Right lobe of liver (tissue), 6 donors: ENCODE measurements at regions not wholly inside any gene's neighbourhood (a gene's known extent, or its start where the extent isn't known, plus 50 kb on each side); places are given as distances from the start of the nearest gene placed in this dataset.
"Not testable (repeated sequence)": the region's sequence is repeated elsewhere in the genome, so short reads cannot be mapped to it uniquely, and the experiment has no call there.

Experiments
- ATAC-seq, 4 donors: fragments of 200-7000 bp; cut with Tn5 transposase; one replicate each; pipeline ENCODE4 v1.9.1; 2020; ENCODE audit warnings: mild to moderate bottlenecking in 4 of 4, moderate library complexity in 4 of 4
- DNase-seq, 3 donors: peaks; one replicate each; pipeline ENCODE4 v3.0.0-alpha.2; 2020
- H3K27ac ChIP-seq, 3 donors: fragments of 200-600 bp; one replicate each; pipeline ENCODE4 v1.8.0; 2022
- H3K27me3 ChIP-seq, 2 donors: fragments of 200-600 bp; one replicate each; pipeline ENCODE4 v1.8.0; 2022
- H3K36me3 ChIP-seq, 4 donors: fragments of 200-600 bp; sonication (generic) in 1 of 4; one replicate each; pipeline versions ENCODE4 v1.5.1 to v1.8.0; 2017 to 2022; ENCODE audit warnings: control low read depth in 1 of 4
- H3K4me1 ChIP-seq, 4 donors: fragments of 200-600 bp; sonication (generic) in 1 of 4; one replicate each; pipeline versions ENCODE4 v1.5.1 to v1.8.0; 2017 to 2022; ENCODE audit warnings: control low read depth in 1 of 4
- H3K4me3 ChIP-seq, 3 donors: fragments of 200-600 bp; one replicate each; pipeline ENCODE4 v1.8.0; 2022
- H3K9me3 ChIP-seq, 4 donors: fragments of 200-600 bp; sonication (generic) in 1 of 4; one replicate each; pipeline versions ENCODE4 v1.5.1 to v1.8.0; 2017 to 2022; ENCODE audit warnings: control low read depth in 1 of 4
- CTCF ChIP-seq, 4 donors: fragments of 200-600 bp in 3 of 4; fragments of 450-650 bp in 1 of 4; IDR thresholded peaks; one replicate each; pipeline versions ENCODE4 v1.5.1 to v1.8.0; 2016 to 2022; ENCODE audit warnings: antibody characterized with exemption in 4 of 4, mild to moderate bottlenecking in 2 of 4
- POLR2A ChIP-seq: fragments of 450-650 bp; IDR thresholded peaks from one replicate; pipeline ENCODE4 v1.6.1; 2017; ENCODE audit warnings: antibody characterized with exemption, mild to moderate bottlenecking
- WGBS: methylation state at CpG from one replicate; pipeline ENCODE4 v1.1.6; 2018; ENCODE audit warnings: low coverage, low lambda C conversion rate; ENCODE audit not compliant: insufficient coverage; ENCODE audit errors: missing lambda C conversion rate; 5-methylcytosine and 5-hydroxymethylcytosine counted together
- intact Hi-C, 2 donors: fragments of 100-400 bp; cut with DNase I; formaldehyde crosslinking; loops; one replicate each; pipeline versions ENCODE4 v1.11.2 to v1.14.1; 2022
- donor health status: DM: no; HTN: yes; CAD: no.
- donor health status: DM: no; HTN: no; CAD: no.
- donor health status: DM: no; HTN: no; CAD: no.
- donor health status: DM: no; HTN: yes; CAD: no.
- donor health status: DM: no; HTN: yes; CAD: no.

- no peak for ATAC-seq
- no peak for TF ChIP-seq CTCF (IDR thresholded peaks at IDR 0.05)
- TF ChIP-seq POLR2A = no peak
- no peak overlapping the region for H3K4me3 ChIP-seq
- H3K4me1 ChIP-seq = no peaks in the 10 kb centered on the region
- no peak overlapping the region for H3K27ac ChIP-seq
- H3K9me3 ChIP-seq = no peaks in the 10 kb centered on the region
- no peak for DNase-seq
- H3K27me3 ChIP-seq = no peaks in the 10 kb centered on the region
- WGBS = 63% methylated on average over 3 of the region's 3 CpGs
- intact Hi-C loops = no loop called here
- no peaks in the 10 kb centered on the region for H3K36me3 ChIP-seq
Observed at GRCh38 chr17:72567774-72568173, 447.0 kb downstream of the SOX9 start.

- no peaks in the 10 kb centered on the region for H3K9me3 ChIP-seq
- no peaks in the 10 kb centered on the region for H3K27me3 ChIP-seq
- H3K4me1 ChIP-seq = no peaks in the 10 kb centered on the region
- DNase-seq (no peak), ATAC-seq (peak in 1 of 4 donors; percentile 16)
- intact Hi-C loops = no loop called here
- no peak overlapping the region for H3K27ac ChIP-seq
- WGBS = 11% methylated on average over 10 of the region's 19 CpGs
- H3K36me3 ChIP-seq = no peaks in the 10 kb centered on the region
- TF ChIP-seq POLR2A (no peak), CTCF (IDR thresholded peaks at IDR 0.05) (no peak)
- no peak overlapping the region for H3K4me3 ChIP-seq
Observed at GRCh38 chr17:72569148-72569946, 448.5 kb downstream of the SOX9 start.

DNA sequence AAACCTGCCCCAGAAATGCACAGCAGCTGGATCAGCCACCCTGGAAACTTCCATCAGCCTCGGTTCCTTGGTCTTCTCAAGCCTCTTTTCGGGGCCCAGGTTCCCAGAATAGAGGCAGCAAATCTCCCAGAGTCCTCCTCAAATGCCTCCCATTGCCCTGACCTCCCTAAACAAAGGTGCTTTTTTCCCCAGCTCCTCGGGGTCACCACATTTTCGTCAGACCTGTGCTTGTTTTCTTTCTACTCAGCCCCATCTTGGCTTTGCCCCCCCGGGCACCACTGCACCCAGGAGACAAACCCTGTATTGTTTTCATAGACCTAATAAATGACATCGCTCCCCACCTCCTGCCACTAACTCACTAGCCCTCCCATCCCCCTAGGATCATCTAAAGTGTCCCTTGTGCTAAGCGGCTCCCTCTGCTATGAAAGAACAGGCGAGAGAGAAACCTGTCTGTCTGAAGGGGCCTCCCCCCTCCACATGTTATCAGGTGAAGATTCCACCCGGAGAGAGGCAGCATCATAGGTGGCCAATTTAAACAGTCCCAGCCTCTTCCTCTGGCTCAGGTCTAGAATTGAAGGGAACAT, 451.1 kb downstream of the SOX9 start:
- H3K36me3 ChIP-seq = no peaks in the 10 kb centered on the region
- DNase-seq (no peak), ATAC-seq (no peak)
- no peaks in the 10 kb centered on the region for H3K4me1 ChIP-seq
- H3K27me3 ChIP-seq = no peaks in the 10 kb centered on the region
- intact Hi-C loops = no loop called here
- no peaks in the 10 kb centered on the region for H3K9me3 ChIP-seq
- H3K4me3 ChIP-seq = no peak overlapping the region
- TF ChIP-seq POLR2A (no peak), CTCF (IDR thresholded peaks at IDR 0.05) (no peak)
- no peak overlapping the region for H3K27ac ChIP-seq
- WGBS = 47% methylated on average over 9 of the region's 9 CpGs

GRCh38 chr17:72572604-72573491, 452.0 kb downstream of the SOX9 start:
- DNase-seq = no peak
- ATAC-seq = no peak
- H3K9me3 ChIP-seq = no peaks in the 10 kb centered on the region
- no peak overlapping the region for H3K27ac ChIP-seq
- H3K36me3 ChIP-seq = no peaks in the 10 kb centered on the region
- H3K4me1 ChIP-seq = no peaks in the 10 kb centered on the region
- no peak overlapping the region for H3K4me3 ChIP-seq
- no peak for TF ChIP-seq CTCF (IDR thresholded peaks at IDR 0.05)
- TF ChIP-seq POLR2A = no peak
- H3K27me3 ChIP-seq = no peaks in the 10 kb centered on the region
- 44% methylated on average over 7 of the region's 12 CpGs for WGBS
- intact Hi-C loops = no loop called here

GRCh38 chr17:72573492-72573801, 452.6 kb downstream of the SOX9 start:
- ATAC-seq, DNase-seq: not testable (repeated sequence)
- WGBS = 50% methylated on average over 4 of the region's 5 CpGs

More at GRCh38 chr17:72573492-72573801, 452.6 kb downstream of the SOX9 start:
- intact Hi-C loops, H3K27me3 ChIP-seq, H3K9me3 ChIP-seq, H3K4me1 ChIP-seq, H3K4me3 ChIP-seq, H3K36me3 ChIP-seq, H3K27ac ChIP-seq: not testable (repeated sequence)
